Keratinocyte (primary cell): ENCODE measurements at regions not wholly inside any gene's neighbourhood (a gene's known extent, or its start where the extent isn't known, plus 50 kb on each side); places are given as distances from the start of the nearest gene placed in this dataset.

Experiments used
- DNase-seq: peaks from one replicate; pipeline ENCODE4 v3.0.0-alpha.2; 2011; ENCODE audit warnings: low read depth, missing footprints, low spot score
- FAIRE-seq: peaks from 2 replicates; lab custom pipeline; 2011; peaks lifted over from hg19 to GRCh38; lab: Jason Lieb, UNC
- H2AFZ ChIP-seq: 2 replicates; pipeline ENCODE4 v1.6.0; 2012; ENCODE audit warnings: low read length, control low read depth, inconsistent platforms; ENCODE audit not compliant: control insufficient read depth
- H3K27ac ChIP-seq: 2 replicates; pipeline ENCODE4 v1.5.1; 2011; ENCODE audit warnings: low read length; ENCODE audit not compliant: control insufficient read depth, insufficient read depth
- H3K27me3 ChIP-seq: 3 replicates; pipeline ENCODE4 v1.6.0; 2011; ENCODE audit warnings: low read length; ENCODE audit not compliant: control insufficient read depth, insufficient read depth; ENCODE audit errors: extremely low read depth
- H3K36me3 ChIP-seq, 2 experiments: 2 replicates in 1 of 2; 3 replicates in 1 of 2; pipeline ENCODE4 v1.5.1; 2011; ENCODE audit warnings: low read length in 2 of 2, mild to moderate bottlenecking in 1 of 2; ENCODE audit not compliant: control insufficient read depth in 2 of 2, insufficient read depth in 2 of 2; ENCODE audit errors: extremely low read depth in 1 of 2
- H3K4me1 ChIP-seq: 3 replicates; pipeline ENCODE4 v1.5.1; 2011; ENCODE audit warnings: low read length; ENCODE audit not compliant: control insufficient read depth, insufficient read depth; ENCODE audit errors: extremely low read depth
- H3K4me2 ChIP-seq: 3 replicates; pipeline ENCODE4 v1.6.0; 2011; ENCODE audit warnings: low read depth, low read length; ENCODE audit not compliant: control insufficient read depth, insufficient read depth; ENCODE audit errors: extremely low read depth
- H3K4me3 ChIP-seq, 3 experiments: fragments of 200-600 bp in 1 of 3; sonication (generic) in 1 of 3; 2 replicates in 2 of 3; 3 replicates in 1 of 3; pipeline ENCODE4 v1.5.1; 2011 to 2016; ENCODE audit warnings: low read length in 3 of 3, mild to moderate bottlenecking in 3 of 3, control low read depth in 2 of 3, inconsistent platforms in 1 of 3, low read depth in 1 of 3, mixed read lengths in 1 of 3, mixed run types in 1 of 3, moderate library complexity in 1 of 3; ENCODE audit not compliant: control insufficient read depth in 2 of 3, insufficient read depth in 2 of 3; ENCODE audit errors: extremely low read depth in 1 of 3
- H3K79me2 ChIP-seq: 2 replicates; pipeline ENCODE4 v1.6.0; 2012; ENCODE audit warnings: low read length; ENCODE audit not compliant: control insufficient read depth, insufficient read depth
- H3K9ac ChIP-seq: 3 replicates; pipeline ENCODE4 v1.6.0; 2011; ENCODE audit warnings: low read length; ENCODE audit not compliant: control insufficient read depth, insufficient read depth; ENCODE audit errors: extremely low read depth
- H3K9me1 ChIP-seq: 3 replicates; pipeline ENCODE4 v1.6.0; 2011; ENCODE audit warnings: low read length; ENCODE audit not compliant: control insufficient read depth, insufficient read depth; ENCODE audit errors: extremely low read depth
- H3K9me3 ChIP-seq: 2 replicates; pipeline ENCODE4 v1.5.1; 2012; ENCODE audit warnings: low read depth, low read length; ENCODE audit not compliant: control insufficient read depth
- H4K20me1 ChIP-seq: 3 replicates; pipeline ENCODE4 v1.6.0; 2011; ENCODE audit warnings: low read length; ENCODE audit not compliant: control insufficient read depth, insufficient read depth; ENCODE audit errors: extremely low read depth
- EZH2 ChIP-seq: IDR thresholded peaks from one replicate; pipeline ENCODE4 v1.6.1; 2012; ENCODE audit warnings: inconsistent platforms, mild to moderate bottlenecking, low read length, moderate library complexity
- dilution Hi-C: fragments of 300-500 bp; cut with MboI; formaldehyde crosslinking; loops from one replicate; pipeline ENCODE4 v1.7.0; 2020; ENCODE audit warnings: low sequenced_read_pairs; ENCODE audit not compliant: extremely low pct_ligation_motif_present
- TF ChIP-seq, protein P1 (sequence below), 3 experiments: IDR thresholded peaks in 1 of 3; conservative IDR thresholded peaks in 1 of 3; optimal IDR thresholded peaks in 1 of 3; 2 replicates in 2 of 3; 3 replicates in 1 of 3; pipeline versions ENCODE3 to v1.5.1; 2011; ENCODE audit warnings: low read length in 3 of 3, mild to moderate bottlenecking in 3 of 3, moderate library complexity in 2 of 3, control low read depth in 1 of 3, inconsistent platforms in 1 of 3; ENCODE audit not compliant: insufficient read depth in 2 of 3; ENCODE audit errors: extremely low read depth in 1 of 3

DNA sequence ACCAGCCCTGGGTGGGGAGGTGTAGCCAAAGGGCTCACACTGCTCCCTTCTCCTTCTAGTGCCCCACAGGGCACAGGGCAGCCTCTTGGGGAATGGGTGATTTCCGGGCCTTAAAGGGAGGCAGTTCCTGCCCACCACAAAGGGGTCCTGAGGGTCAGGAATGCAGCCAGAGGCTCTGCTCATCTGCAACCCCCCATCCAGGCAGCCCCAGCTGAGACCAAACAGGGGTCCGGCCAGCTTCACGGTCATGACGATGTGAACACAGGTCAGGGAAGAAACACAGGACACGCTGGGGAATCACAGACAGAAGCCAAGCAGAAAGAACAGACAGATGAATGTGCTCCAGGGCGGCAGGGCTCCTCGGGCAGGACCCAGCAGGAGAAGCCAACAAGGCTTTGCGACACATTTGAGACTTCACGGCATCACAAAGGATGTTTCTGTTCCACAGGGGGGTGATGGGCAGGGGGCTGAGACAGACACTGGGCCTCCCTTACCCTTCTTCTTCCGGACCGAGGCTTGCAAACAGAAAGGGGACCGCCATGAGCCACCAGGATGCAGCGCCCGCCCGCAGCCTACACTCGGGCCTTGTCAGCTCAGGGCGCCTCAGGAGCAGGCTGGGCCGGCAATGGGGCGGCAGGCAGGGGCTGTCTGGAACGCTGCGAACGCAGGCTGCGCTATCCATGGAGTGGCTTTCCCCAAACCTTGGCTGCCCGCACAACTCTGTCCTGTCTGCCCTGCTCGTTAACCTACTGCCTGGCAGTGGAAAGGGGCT, 101.9 kb downstream of the CTTN start:
- Histone ChIP-seq H4K20me1 (no peaks in the 10 kb centered on the region), H2AFZ (no peak overlapping the region), H3K4me1 (no peaks in the 10 kb centered on the region), H3K9ac (no peak overlapping the region), H3K79me2 (no peaks in the 10 kb centered on the region), H3K9me3 (no peaks in the 10 kb centered on the region), H3K4me2 (no peak overlapping the region), H3K27me3 (no peaks in the 10 kb centered on the region), H3K9me1 (no peaks in the 10 kb centered on the region), H3K4me3 (no peak overlapping the region), H3K36me3 (no peaks in the 10 kb centered on the region), H3K27ac (no peak overlapping the region)
- TF ChIP-seq, protein P1, sequence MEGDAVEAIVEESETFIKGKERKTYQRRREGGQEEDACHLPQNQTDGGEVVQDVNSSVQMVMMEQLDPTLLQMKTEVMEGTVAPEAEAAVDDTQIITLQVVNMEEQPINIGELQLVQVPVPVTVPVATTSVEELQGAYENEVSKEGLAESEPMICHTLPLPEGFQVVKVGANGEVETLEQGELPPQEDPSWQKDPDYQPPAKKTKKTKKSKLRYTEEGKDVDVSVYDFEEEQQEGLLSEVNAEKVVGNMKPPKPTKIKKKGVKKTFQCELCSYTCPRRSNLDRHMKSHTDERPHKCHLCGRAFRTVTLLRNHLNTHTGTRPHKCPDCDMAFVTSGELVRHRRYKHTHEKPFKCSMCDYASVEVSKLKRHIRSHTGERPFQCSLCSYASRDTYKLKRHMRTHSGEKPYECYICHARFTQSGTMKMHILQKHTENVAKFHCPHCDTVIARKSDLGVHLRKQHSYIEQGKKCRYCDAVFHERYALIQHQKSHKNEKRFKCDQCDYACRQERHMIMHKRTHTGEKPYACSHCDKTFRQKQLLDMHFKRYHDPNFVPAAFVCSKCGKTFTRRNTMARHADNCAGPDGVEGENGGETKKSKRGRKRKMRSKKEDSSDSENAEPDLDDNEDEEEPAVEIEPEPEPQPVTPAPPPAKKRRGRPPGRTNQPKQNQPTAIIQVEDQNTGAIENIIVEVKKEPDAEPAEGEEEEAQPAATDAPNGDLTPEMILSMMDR (optimal IDR thresholded peaks at IDR 0.05 in 1 of 3, IDR thresholded peaks at IDR 0.05 in 1 of 3, conservative IDR thresholded peaks at IDR 0.05 in 1 of 3; ENCODE audit: extremely low read depth in 1 of 3, insufficient read depth in 2 of 3, low read length in 3 of 3), result no peak
- TF ChIP-seq EZH2, result no peak
- no peak for FAIRE-seq
- DNase-seq, result no peak
- dilution Hi-C loops, result no loop called here

DNA sequence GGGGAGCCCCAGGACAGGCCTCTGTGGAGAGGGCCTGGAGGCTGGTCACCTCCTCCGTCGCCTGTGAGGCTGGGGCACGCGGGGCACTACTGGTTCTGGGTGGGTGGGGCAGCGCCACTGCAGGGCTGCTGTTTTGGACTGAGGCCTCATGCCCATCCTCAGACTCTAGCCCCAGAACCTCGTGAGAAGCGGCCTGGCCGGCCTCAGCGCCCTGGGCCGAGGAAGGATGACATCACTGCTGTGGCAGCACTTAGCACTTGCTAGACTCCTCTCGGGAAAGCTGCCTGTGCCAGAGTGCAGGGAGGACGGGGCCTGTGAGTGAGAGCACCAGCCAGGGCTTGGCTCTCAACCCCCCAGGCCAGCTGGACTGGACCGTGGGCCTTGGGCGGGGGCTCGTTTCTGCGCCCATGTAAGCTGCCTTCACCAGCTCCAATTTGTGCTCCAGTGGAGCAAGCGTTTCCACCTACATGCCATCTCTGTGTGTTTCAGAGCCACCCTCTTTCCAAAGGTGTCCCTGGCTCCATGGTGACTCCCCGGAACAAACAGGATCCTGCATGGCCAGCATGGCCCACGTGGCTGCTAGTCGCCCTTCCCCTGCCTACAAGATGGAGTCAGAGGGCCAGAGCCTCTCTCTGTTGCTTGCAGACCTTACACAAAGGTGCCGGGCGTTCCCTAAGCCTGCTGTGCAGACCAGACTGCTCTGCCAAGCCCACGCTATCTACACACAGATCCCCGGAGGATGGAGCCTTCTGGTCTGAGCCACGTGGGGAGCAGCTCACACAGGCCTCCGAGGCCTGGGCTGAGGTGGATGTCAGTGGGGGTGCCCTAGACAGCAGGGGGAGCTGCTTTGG, 102.9 kb downstream of the CTTN start:
- no peaks in the 10 kb centered on the region for H3K79me2 ChIP-seq
- no peak overlapping the region for H3K4me3 ChIP-seq
- H3K27ac ChIP-seq, result no peak overlapping the region
- no peak overlapping the region for H3K9ac ChIP-seq
- H3K9me1 ChIP-seq, result no peaks in the 10 kb centered on the region
- no peaks in the 10 kb centered on the region for H3K4me1 ChIP-seq
- DNase-seq (no peak), FAIRE-seq (no peak)
- no peak for TF ChIP-seq EZH2
- TF ChIP-seq, protein P1 (optimal IDR thresholded peaks at IDR 0.05 in 1 of 3, IDR thresholded peaks at IDR 0.05 in 1 of 3, conservative IDR thresholded peaks at IDR 0.05 in 1 of 3; ENCODE audit: extremely low read depth in 1 of 3, insufficient read depth in 2 of 3, low read length in 3 of 3), result no peak
- dilution Hi-C loops, result no loop called here
- no peak overlapping the region for H2AFZ ChIP-seq
- no peaks in the 10 kb centered on the region for H4K20me1 ChIP-seq
- H3K27me3 ChIP-seq, result no peaks in the 10 kb centered on the region
- no peaks in the 10 kb centered on the region for H3K9me3 ChIP-seq
- no peak overlapping the region for H3K4me2 ChIP-seq
- H3K36me3 ChIP-seq, result no peaks in the 10 kb centered on the region
